CD14-positive monocyte (primary cell): ENCODE measurements at regions not wholly inside any gene's neighbourhood (a gene's known extent, or its start where the extent isn't known, plus 50 kb on each side); places are given as distances from the start of the nearest gene placed in this dataset.

Experiments
- DNase-seq, 3 donors: peaks; one replicate each; pipeline ENCODE4 v3.0.0-alpha.2; 2011 to 2022
- H2AFZ ChIP-seq: 2 replicates; pipeline ENCODE4 v1.6.0; 2012; ENCODE audit warnings: mild to moderate bottlenecking, low read depth, low read length, inconsistent platforms; ENCODE audit not compliant: insufficient read depth, poor library complexity, severe bottlenecking
- H3K27ac ChIP-seq, 2 donors: 1 replicate in 1 of 2; 2 replicates in 1 of 2; pipeline ENCODE4 v1.5.1; 2012 to 2013; ENCODE audit warnings: low read length in 2 of 2, control low read depth in 1 of 2, inconsistent platforms in 1 of 2, low read depth in 1 of 2, mild to moderate bottlenecking in 1 of 2
- H3K27me3 ChIP-seq, 2 donors: one replicate each; pipeline versions ENCODE4 v1.6.0 to v1.6.1; 2011 to 2013; ENCODE audit warnings: low read length in 2 of 2; ENCODE audit not compliant: control insufficient read depth in 2 of 2, insufficient read depth in 2 of 2
- H3K36me3 ChIP-seq, 2 donors: replicated peaks in 1 of 2; 1 replicate in 1 of 2; 2 replicates in 1 of 2; pipeline versions ENCODE4 v1.5.1 to v1.6.1; 2012 to 2013; ENCODE audit warnings: low read length in 2 of 2, control low read depth in 1 of 2, inconsistent platforms in 1 of 2, mild to moderate bottlenecking in 1 of 2; ENCODE audit not compliant: insufficient read depth in 2 of 2, control insufficient read depth in 1 of 2
- H3K4me1 ChIP-seq, 2 donors: 1 replicate in 1 of 2; 2 replicates in 1 of 2; pipeline versions ENCODE4 v1.5.1 to v1.6.1; 2012 to 2013; ENCODE audit warnings: low read length in 2 of 2, control low read depth in 1 of 2, inconsistent platforms in 1 of 2, mild to moderate bottlenecking in 1 of 2, moderate library complexity in 1 of 2; ENCODE audit not compliant: insufficient read depth in 2 of 2, control insufficient read depth in 1 of 2
- H3K4me2 ChIP-seq: replicated peaks from 2 replicates; pipeline ENCODE3; 2012; ENCODE audit warnings: low read length, moderate library complexity, mild to moderate bottlenecking; ENCODE audit not compliant: poor library complexity, severe bottlenecking; ENCODE audit errors: extremely low read depth
- H3K4me3 ChIP-seq, 3 experiments: fragments of 200-600 bp in 1 of 3; sonication (generic) in 1 of 3; replicated peaks in 1 of 3; 1 replicate in 2 of 3; 2 replicates in 1 of 3; pipeline ENCODE4 v1.5.1; 2011 to 2013; ENCODE audit warnings: low read length in 3 of 3, mild to moderate bottlenecking in 3 of 3, control low read depth in 2 of 3, low read depth in 2 of 3, inconsistent platforms in 1 of 3, moderate library complexity in 1 of 3
- H3K79me2 ChIP-seq: 2 replicates; pipeline ENCODE4 v1.6.0; 2012; ENCODE audit warnings: mild to moderate bottlenecking, control low read depth, inconsistent platforms, low read length, moderate library complexity; ENCODE audit not compliant: insufficient read depth
- H3K9ac ChIP-seq: 2 replicates; pipeline ENCODE4 v1.6.0; 2017; ENCODE audit warnings: low read length, mild to moderate bottlenecking; ENCODE audit not compliant: insufficient read depth, poor library complexity, severe bottlenecking
- H3K9me3 ChIP-seq, 2 donors: replicated peaks in 1 of 2; 1 replicate in 1 of 2; 2 replicates in 1 of 2; pipeline versions ENCODE4 v1.5.1 to v1.6.1; 2012 to 2013; ENCODE audit warnings: low read length in 2 of 2, control low read depth in 1 of 2; ENCODE audit not compliant: control insufficient read depth in 1 of 2, insufficient read depth in 1 of 2
- H4K20me1 ChIP-seq: 2 replicates; pipeline ENCODE4 v1.6.0; 2012; ENCODE audit warnings: mild to moderate bottlenecking, low read length, control low read depth, moderate library complexity; ENCODE audit not compliant: insufficient read depth
- H3K27ac Mint-ChIP-seq, 7 donors: one replicate each; pipeline ENCODE4 v1.8.0; 2020; ENCODE audit warnings: mild to moderate bottlenecking in 7 of 7, mixed read lengths in 7 of 7, moderate library complexity in 6 of 7, inconsistent platforms in 2 of 7
- H3K27me3 Mint-ChIP-seq, 3 donors: one replicate each; pipeline ENCODE4 v1.8.0; 2021 to 2022; ENCODE audit warnings: low read depth in 3 of 3, mild to moderate bottlenecking in 3 of 3, mixed read lengths in 3 of 3, moderate library complexity in 3 of 3, inconsistent platforms in 1 of 3
- H3K36me3 Mint-ChIP-seq, 2 donors: one replicate each; pipeline ENCODE4 v1.8.0; 2020; ENCODE audit warnings: mixed read lengths in 2 of 2, inconsistent platforms in 1 of 2, mild to moderate bottlenecking in 1 of 2
- H3K4me1 Mint-ChIP-seq: one replicate; pipeline ENCODE4 v1.8.0; 2020; ENCODE audit warnings: mild to moderate bottlenecking, mixed read lengths
- H3K4me3 Mint-ChIP-seq, 2 donors: one replicate each; pipeline ENCODE4 v1.8.0; 2020; ENCODE audit warnings: mild to moderate bottlenecking in 2 of 2, mixed read lengths in 2 of 2, moderate library complexity in 1 of 2
- H3K9me3 Mint-ChIP-seq, 7 donors: one replicate each; pipeline ENCODE4 v1.8.0; 2020 to 2022; ENCODE audit warnings: mixed read lengths in 7 of 7, mild to moderate bottlenecking in 6 of 7, moderate library complexity in 6 of 7, inconsistent platforms in 2 of 7
- CTCF ChIP-seq: fragments of 200-600 bp; IDR thresholded peaks from one replicate; pipeline ENCODE4 v1.8.0; 2022; ENCODE audit warnings: antibody characterized with exemption, mild to moderate bottlenecking
- WGBS: methylation state at CpG from one replicate; pipeline ENCODE4 v1.1.5; 2013; ENCODE audit warnings: missing lambda C conversion rate; ENCODE audit not compliant: insufficient coverage; 5-methylcytosine and 5-hydroxymethylcytosine counted together
- intact Hi-C, 2 donors: fragments of 100-400 bp; cut with micrococcal nuclease; formaldehyde crosslinking; loops; one replicate each; pipeline versions ENCODE4 v1.15.0 to v1.15.1; 2023

DNA sequence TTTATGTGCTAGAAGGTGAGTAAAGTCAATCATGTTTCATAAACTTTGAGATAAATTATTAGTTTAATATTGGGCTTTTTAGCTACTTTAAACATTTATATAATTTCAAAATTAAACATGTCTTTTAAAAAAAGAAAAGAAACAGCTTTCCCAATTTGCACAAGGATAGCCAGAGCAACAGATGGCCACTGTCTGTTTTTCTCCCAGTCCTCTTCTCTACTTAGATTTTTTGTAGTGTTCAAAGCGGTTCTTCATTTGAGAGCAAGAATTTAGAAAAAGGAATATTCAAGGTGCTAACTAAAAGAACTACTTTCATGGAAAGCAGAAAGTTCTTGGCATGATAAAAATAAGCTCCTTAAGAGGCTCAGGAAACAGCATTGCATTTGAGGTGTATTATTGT is 128.3 kb upstream of the MIR17HG start:
- Histone ChIP-seq H3K27ac (no peak overlapping the region), H2AFZ (no peak overlapping the region), H3K36me3 (no peaks in the 10 kb centered on the region), H3K79me2 (no peaks in the 10 kb centered on the region), H3K4me3 (no peak overlapping the region), H4K20me1 (no peaks in the 10 kb centered on the region), H3K4me1 (peaks cover 4 to 6% of the 10 kb centered on the region in 2 donors), H3K9me3 (no peaks in the 10 kb centered on the region), H3K4me2 (no peak overlapping the region), H3K27me3 (no peaks in the 10 kb centered on the region), H3K9ac (no peak overlapping the region)
- H3K4me3 Mint-ChIP-seq = no peak overlapping the region
- peaks cover 28% of the 10 kb centered on the region for H3K4me1 Mint-ChIP-seq
- peaks cover 0 to 1% (median 0%) of the 10 kb centered on the region in 3 donors for H3K27me3 Mint-ChIP-seq
- intact Hi-C loops = no loop called here
- no CpG with 5 or more reads among the region's 1 CpG for WGBS
- no peak overlapping the region for H3K27ac Mint-ChIP-seq
- H3K9me3 Mint-ChIP-seq = peaks cover 0 to 4% (median 2%) of the 10 kb centered on the region in 7 donors
- no peak for DNase-seq
- TF ChIP-seq CTCF = no peak
- no peaks in the 10 kb centered on the region for H3K36me3 Mint-ChIP-seq

DNA sequence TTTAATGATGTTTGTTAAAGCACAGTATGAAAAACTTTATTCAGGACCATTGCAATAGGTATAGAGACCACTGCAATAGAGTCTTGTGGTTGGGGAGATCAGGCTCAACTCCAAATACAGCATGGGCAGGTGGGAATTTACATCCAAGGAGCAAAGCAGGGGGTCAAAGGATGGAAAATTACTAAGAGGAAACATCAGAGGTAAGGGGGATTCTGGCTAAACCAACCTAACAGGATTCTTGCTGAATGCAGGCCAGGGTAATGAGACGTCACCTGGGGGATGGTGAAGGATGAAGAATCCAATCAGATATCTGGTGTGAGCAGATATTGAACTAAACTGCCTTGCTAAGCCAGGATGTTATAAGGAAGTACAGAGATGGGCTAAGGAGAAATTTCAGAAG is 126.6 kb upstream of the MIR17HG start:
- Histone ChIP-seq H3K4me3 (no peak overlapping the region), H3K9me3 (no peaks in the 10 kb centered on the region), H3K36me3 (no peaks in the 10 kb centered on the region), H3K4me2 (no peak overlapping the region), H3K27ac (no peak overlapping the region), H3K79me2 (no peaks in the 10 kb centered on the region), H2AFZ (no peak overlapping the region), H3K9ac (no peak overlapping the region), H3K27me3 (no peaks in the 10 kb centered on the region), H4K20me1 (no peaks in the 10 kb centered on the region), H3K4me1 (peaks cover 0 to 4% of the 10 kb centered on the region in 2 donors)
- Mint-ChIP-seq H3K36me3 (no peaks in the 10 kb centered on the region), H3K4me1 (peaks cover 18% of the 10 kb centered on the region), H3K9me3 (peaks cover 0 to 5% (median 0%) of the 10 kb centered on the region in 7 donors), H3K4me3 (no peak overlapping the region), H3K27me3 (peaks cover 0 to 1% (median 0%) of the 10 kb centered on the region in 3 donors), H3K27ac (no peak overlapping the region)
- WGBS = 63% methylated on average over 1 of the region's 1 CpG
- DNase-seq = no peak
- no peak for TF ChIP-seq CTCF
- intact Hi-C loops = no loop called here
